HG02588 (cell line): ENCODE measurements at regions not wholly inside any gene's neighbourhood (a gene's known extent, or its start where the extent isn't known, plus 50 kb on each side); places are given as distances from the start of the nearest gene placed in this dataset.

Source experiments
- ATAC-seq: cut with Tn5 transposase; IDR thresholded peaks from one replicate; pipeline ENCODE4 v1.9.1; 2021; ENCODE audit warnings: mild to moderate bottlenecking, moderate library complexity; ENCODE audit not compliant: unreplicated experiment

DNA sequence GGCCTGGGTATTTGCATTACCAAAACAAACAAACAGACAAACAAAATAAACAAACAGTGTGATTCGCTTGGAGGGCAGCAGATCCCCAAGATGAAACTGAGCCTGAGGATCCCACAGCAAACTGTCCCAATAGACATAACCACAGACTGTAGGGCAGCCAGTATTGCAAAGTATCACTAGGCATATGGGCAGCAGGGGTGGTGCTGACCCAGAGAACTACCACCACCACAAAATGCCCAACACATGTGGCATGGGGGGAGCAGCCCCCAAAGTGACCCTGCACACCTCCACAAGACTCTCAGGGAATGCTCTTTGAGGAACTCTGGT lies 330.1 kb downstream of the CYRIA start:
- ATAC-seq, result no peak

- ATAC-seq, result no peak
These were observed 330.6 kb downstream of the CYRIA start for GRCh38 chr2:16334886-16335603.

GRCh38 chr2:16334366-16334765 lies 331.3 kb downstream of the CYRIA start:
- no peak for ATAC-seq

GRCh38 chr2:16333681-16334080 lies 332.0 kb downstream of the CYRIA start:
- ATAC-seq, result no peak

DNA sequence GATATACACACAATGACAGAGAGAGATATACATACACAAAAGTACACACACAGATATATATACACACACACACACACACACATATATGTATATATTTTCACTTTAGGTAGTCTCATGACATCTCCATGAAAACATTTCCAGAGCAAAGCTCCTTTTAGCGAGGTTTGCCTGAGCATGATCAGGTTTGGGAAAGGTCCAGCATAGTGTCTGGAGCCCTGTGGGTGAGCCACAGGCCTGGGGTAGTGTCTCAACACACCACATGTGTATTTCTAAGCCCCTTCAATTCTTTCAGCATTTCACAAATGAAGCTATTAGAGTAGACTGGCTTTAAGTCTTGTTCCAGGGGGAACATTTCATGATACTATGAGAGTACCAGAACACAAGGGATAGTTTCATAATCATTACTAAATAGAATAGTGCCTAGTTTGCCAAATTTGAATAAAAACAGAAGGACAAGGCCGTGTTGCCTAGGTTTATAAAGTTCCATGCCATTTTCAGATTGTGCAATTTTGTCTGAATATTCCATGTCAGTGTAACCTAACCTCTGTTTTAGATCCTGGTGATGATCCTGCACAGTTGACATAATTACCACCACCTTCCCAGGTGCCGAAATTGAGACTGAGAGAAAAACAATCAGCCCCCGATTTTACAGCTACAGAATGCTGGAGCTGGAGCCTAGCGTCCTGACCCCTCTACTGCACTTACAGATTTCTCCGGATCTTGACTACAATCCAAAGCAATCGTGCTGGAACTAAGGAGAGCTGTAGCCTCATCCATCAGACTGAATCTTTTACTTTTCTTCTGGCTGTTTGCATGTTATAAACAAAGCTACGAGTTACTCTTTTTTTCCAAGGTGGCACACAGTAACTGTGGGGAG lies 332.7 kb downstream of the CYRIA start:
- ATAC-seq, result no peak

GRCh38 chr2:16331772-16332171 lies 333.9 kb downstream of the CYRIA start:
- ATAC-seq, result no peak

DNA sequence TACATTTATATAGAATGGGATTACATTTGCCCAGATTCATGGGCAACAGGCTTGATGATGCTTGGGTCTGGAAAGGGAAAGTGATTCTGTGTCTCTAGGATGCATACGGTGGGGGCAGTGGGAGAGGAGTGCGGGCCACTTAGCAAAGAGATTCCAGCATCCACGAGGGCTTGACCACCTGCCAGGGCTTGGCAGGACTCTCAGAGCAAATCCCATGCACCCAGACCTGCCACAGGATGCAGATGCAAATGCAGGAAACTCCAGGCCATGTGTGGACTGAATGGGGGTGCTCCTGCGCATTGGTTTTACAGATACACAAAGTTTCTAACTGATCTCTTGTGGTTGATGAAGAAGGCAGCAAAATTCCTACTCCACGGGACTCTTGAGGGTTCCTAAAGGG lies 334.7 kb downstream of the CYRIA start:
- no peak for ATAC-seq

- no peak for ATAC-seq
These were observed 335.1 kb downstream of the CYRIA start for GRCh38 chr2:16330571-16330970.

- no peak for ATAC-seq
These were observed 335.6 kb downstream of the CYRIA start for GRCh38 chr2:16330012-16330411.

DNA sequence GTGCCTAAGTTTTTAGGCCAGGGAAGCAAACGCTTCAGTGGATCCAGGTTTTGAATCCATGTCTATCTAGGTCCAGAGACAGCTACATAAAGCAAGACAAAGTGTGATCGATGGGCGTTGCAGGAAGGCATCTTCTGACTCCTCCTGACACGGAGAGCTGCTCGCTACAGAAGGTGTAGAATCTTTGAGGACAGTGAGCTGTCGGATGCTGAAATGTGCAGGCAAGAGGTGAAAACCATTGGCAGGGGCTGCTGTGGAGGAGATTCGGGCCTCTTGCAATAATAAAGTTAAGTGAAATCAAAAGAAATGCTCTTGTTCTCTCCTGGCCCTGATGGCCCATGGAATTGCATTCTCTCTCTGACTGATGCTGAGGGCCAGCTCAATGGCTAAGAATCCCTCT lies 336.2 kb downstream of the CYRIA start:
- no peak for ATAC-seq

- no peak for ATAC-seq
These were observed 337.0 kb downstream of the CYRIA start for GRCh38 chr2:16328521-16329190.

- no peak for ATAC-seq
These were observed 338.3 kb downstream of the CYRIA start for GRCh38 chr2:16327326-16327725.

- no peak for ATAC-seq
These were observed 338.8 kb downstream of the CYRIA start for GRCh38 chr2:16326711-16327300.

GRCh38 chr2:16325976-16326510 lies 339.6 kb downstream of the CYRIA start:
- no peak for ATAC-seq

GRCh38 chr2:16325016-16325975 lies 340.3 kb downstream of the CYRIA start:
- ATAC-seq, result no peak

DNA sequence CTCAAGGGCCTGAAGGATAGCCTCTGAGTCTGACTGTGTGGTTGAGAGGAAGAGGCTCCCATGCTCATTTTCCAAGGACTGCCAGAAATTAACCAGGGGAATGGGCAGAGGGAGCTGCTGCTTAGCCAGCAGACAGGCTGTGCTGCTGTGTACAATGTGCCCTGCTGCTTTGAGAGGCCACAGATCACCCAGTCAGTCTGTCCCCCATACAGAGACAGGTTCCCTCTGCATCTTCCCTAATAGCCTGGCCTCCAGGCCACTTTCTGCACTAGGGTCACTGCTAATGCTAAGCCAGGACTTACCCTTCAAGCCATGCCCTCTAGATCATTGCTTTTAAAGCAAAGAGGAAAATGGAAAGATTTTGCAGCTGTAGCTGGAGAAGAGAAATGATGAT lies 341.1 kb downstream of the CYRIA start:
- no peak for ATAC-seq

DNA sequence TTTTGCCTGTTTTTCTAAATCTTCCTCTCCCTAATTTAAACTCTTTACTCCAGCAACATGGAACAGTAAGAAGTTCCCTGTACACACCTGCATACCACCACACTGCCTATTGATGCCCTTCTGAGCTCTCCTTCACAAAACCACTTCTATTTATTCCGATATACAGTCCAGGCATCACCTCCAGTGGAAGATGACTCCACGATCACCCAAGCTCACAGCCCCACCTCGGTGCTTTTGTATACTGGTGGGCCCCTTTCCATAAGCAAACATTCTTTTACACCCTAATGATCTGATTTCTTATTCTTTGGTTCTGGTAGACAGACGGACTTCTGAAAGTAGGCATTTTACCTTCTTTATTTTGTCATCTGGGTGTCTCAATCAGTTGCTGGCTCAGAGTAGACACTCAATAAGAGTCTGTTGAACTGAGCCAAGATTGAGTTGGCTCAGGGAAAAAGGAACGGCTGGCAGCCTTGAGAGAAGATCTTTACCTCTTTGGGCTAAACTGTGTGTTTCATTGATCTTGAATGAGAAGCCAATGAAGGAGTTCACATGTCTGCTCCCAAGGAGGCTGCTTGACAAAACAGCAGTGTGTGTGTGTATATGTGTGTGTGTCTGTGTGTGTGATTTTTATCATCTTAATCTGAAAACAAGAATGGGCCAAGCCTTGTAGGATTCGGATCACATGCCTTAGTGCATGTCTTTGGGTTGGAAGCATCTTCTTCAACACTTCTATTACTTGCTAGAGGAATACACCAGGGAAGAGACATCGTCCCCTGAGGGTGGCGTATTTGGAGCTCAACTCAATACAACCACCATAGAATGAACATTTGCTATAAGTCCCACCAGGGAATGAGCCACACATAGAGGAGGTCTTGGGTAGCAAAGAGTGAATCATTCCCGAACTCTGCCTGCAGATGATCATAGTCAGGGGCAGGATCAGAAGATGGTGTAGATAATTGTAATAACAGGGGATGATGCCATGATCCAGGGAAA lies 341.8 kb downstream of the CYRIA start:
- no peak for ATAC-seq

DNA sequence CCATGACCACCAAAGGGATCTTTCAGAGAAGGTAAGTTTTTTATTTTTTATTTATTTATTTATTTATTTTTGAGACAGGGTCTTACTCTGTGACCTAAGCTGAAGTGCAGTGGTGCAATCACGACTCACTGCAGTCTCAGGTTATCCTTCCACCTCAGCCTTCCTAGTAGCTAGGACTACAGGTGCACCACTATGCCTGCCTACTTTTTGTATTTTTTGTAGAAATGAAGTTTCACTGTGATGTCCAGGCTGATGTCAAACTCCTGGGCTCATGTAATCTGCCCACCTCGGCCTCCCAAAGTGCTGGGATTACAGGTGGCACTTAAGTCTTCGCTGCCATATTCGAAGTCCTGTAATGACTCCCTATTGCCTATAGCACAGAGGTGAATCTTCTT lies 342.5 kb downstream of the CYRIA start:
- ATAC-seq, result no peak
